ENCODE measurements at regions not wholly inside any gene's neighbourhood (a gene's known extent, or its start where the extent isn't known, plus 50 kb on each side); places are given as distances from the start of the nearest gene placed in this dataset.
A peak's percentile ranks its signal among the peaks of the same experiment; 100 is the strongest.

DNA sequence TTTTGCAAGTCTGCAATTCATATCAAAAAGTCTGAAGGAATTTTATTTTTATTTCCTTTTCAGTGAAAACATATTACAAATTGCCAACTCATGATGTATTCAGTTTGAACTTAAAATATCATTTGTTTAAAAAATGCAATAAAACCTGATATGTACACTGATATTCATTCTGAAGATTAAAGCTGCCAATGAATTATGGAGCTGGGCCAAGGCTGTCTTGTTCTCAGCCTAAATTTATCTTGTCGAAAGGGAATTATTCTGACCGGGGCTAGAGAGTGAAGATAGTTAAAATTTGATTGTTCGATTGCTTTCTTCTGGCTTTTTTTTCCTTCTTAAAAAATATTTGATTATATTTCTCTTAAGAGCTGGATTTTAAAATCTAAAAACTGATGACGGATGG lies 54.0 kb upstream of the RBFOX1 start:
- Histone ChIP-seq H3K4me3 (ENCODE audit: low read depth, low read length) (no peak overlapping the region), H3K4me1 (ENCODE audit: control insufficient read depth, insufficient read depth, low read length, poor library complexity, severe bottlenecking) (no peaks in the 10 kb centered on the region), H3K27me3 (ENCODE audit: control insufficient read depth, insufficient read depth, low read length) (no peaks in the 10 kb centered on the region), H3K36me3 (ENCODE audit: control insufficient read depth, insufficient read depth, low read length) (no peaks in the 10 kb centered on the region), H3K9me3 (ENCODE audit: control insufficient read depth in 2 of 2, low read length in 2 of 2) (peaks cover 0 to 8% of the 10 kb centered on the region in 2 experiments), H3K27ac (ENCODE audit: insufficient read depth, low read length, poor library complexity, severe bottlenecking) (no peak overlapping the region)
- Mint-ChIP-seq H3K27ac (no peak overlapping the region), H3K4me1 (no peaks in the 10 kb centered on the region), H3K4me3 (no peak overlapping the region), H3K27me3 (no peaks in the 10 kb centered on the region), H3K9me3 (peaks cover 3 to 23% (median 5%) of the 10 kb centered on the region in 7 donors), H3K36me3 (no peaks in the 10 kb centered on the region)
- no peak for DNase-seq
- no peak for ATAC-seq (ENCODE audit: low read depth in 2 of 2)

DNA sequence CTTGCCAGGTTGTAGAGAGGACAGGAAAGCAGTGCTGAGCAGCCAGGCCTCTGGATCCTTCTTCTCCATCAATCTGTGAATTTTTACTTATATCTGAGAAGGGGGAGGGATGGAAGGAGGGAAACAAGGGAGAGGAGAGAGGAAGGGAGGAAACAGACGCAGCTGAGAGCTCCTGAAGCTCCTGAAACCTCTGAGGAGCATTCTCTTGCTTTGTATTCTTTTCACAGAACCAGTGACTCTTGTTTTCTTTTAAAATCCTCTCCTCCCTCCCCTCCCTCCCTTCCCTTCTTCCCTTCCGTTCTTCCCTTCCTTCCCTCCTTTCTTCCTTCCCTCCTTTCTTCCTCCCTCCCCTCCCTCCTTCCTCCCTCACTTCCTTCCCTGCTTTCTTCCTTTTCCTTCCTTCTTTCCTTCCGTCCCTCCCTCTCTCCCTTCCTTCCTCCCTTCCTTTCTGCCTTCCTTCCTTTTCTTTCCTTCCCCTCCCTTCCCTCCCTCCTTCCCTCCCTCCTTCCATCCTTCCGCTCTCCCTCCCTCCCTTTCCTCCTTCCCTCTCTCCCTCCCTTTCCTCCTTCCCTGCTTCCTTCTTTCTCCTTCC lies 60.0 kb upstream of the RBFOX1 start:
- Mint-ChIP-seq H3K4me1 (no peaks in the 10 kb centered on the region), H3K27me3 (no peaks in the 10 kb centered on the region), H3K27ac (no peak overlapping the region), H3K4me3 (no peak overlapping the region), H3K36me3 (no peaks in the 10 kb centered on the region), H3K9me3 (peaks cover 0 to 16% (median 4%) of the 10 kb centered on the region in 7 donors)
- DNase-seq (no peak), ATAC-seq (ENCODE audit: low read depth in 2 of 2) (no peak)
- H3K36me3 ChIP-seq (ENCODE audit: control insufficient read depth, insufficient read depth, low read length), result no peaks in the 10 kb centered on the region
- H3K4me1 ChIP-seq (ENCODE audit: control insufficient read depth, insufficient read depth, low read length, poor library complexity, severe bottlenecking), result no peaks in the 10 kb centered on the region
- no peak overlapping the region for H3K4me3 ChIP-seq (ENCODE audit: low read depth, low read length)
- H3K9me3 ChIP-seq (ENCODE audit: control insufficient read depth in 2 of 2, low read length in 2 of 2), result peaks cover 0 to 4% of the 10 kb centered on the region in 2 experiments
- H3K27me3 ChIP-seq (ENCODE audit: control insufficient read depth, insufficient read depth, low read length), result no peaks in the 10 kb centered on the region
- H3K27ac ChIP-seq (ENCODE audit: insufficient read depth, low read length, poor library complexity, severe bottlenecking), result no peak overlapping the region

- H3K36me3 Mint-ChIP-seq, result no peaks in the 10 kb centered on the region
- Histone ChIP-seq H3K27me3 (ENCODE audit: control insufficient read depth, insufficient read depth, low read length) (no peaks in the 10 kb centered on the region), H3K27ac (ENCODE audit: insufficient read depth, low read length, poor library complexity, severe bottlenecking) (no peak overlapping the region), H3K36me3 (ENCODE audit: control insufficient read depth, insufficient read depth, low read length) (no peaks in the 10 kb centered on the region), H3K9me3 (ENCODE audit: control insufficient read depth in 2 of 2, low read length in 2 of 2) (peaks cover 0 to 10% of the 10 kb centered on the region in 2 experiments), H3K4me3 (ENCODE audit: low read depth, low read length) (no peak overlapping the region), H3K4me1 (ENCODE audit: control insufficient read depth, insufficient read depth, low read length, poor library complexity, severe bottlenecking) (no peaks in the 10 kb centered on the region)
- no peaks in the 10 kb centered on the region for H3K4me1 Mint-ChIP-seq
- no peaks in the 10 kb centered on the region for H3K27me3 Mint-ChIP-seq
- no peak overlapping the region for H3K4me3 Mint-ChIP-seq
- no peak overlapping the region for H3K27ac Mint-ChIP-seq
- DNase-seq (no peak), ATAC-seq (ENCODE audit: low read depth in 2 of 2) (no peak)
- H3K9me3 Mint-ChIP-seq, result peaks cover 0 to 12% (median 4%) of the 10 kb centered on the region in 7 donors
Measured at GRCh38 chr16:7271486-7271885, 61.2 kb upstream of the RBFOX1 start.

- H3K27me3 Mint-ChIP-seq, result no peaks in the 10 kb centered on the region
- no peak overlapping the region for H3K27ac Mint-ChIP-seq
- Histone ChIP-seq H3K27ac (ENCODE audit: insufficient read depth, low read length, poor library complexity, severe bottlenecking) (no peak overlapping the region), H3K36me3 (ENCODE audit: control insufficient read depth, insufficient read depth, low read length) (no peaks in the 10 kb centered on the region), H3K9me3 (ENCODE audit: control insufficient read depth in 2 of 2, low read length in 2 of 2) (peaks cover 0 to 11% of the 10 kb centered on the region in 2 experiments), H3K4me1 (ENCODE audit: control insufficient read depth, insufficient read depth, low read length, poor library complexity, severe bottlenecking) (no peaks in the 10 kb centered on the region), H3K27me3 (ENCODE audit: control insufficient read depth, insufficient read depth, low read length) (no peaks in the 10 kb centered on the region), H3K4me3 (ENCODE audit: low read depth, low read length) (no peak overlapping the region)
- H3K36me3 Mint-ChIP-seq, result no peaks in the 10 kb centered on the region
- H3K4me3 Mint-ChIP-seq, result no peak overlapping the region
- H3K4me1 Mint-ChIP-seq, result no peaks in the 10 kb centered on the region
- H3K9me3 Mint-ChIP-seq, result peaks cover 0 to 14% (median 4%) of the 10 kb centered on the region in 7 donors
- DNase-seq, result no peak
- ATAC-seq (ENCODE audit: low read depth in 2 of 2), result no peak
Measured at GRCh38 chr16:7270823-7271222, 61.8 kb upstream of the RBFOX1 start.

GRCh38 chr16:7270006-7270405 lies 62.6 kb upstream of the RBFOX1 start:
- Mint-ChIP-seq H3K36me3 (no peaks in the 10 kb centered on the region), H3K27me3 (no peaks in the 10 kb centered on the region), H3K27ac (no peak overlapping the region), H3K4me1 (no peaks in the 10 kb centered on the region), H3K9me3 (peaks cover 0 to 15% (median 4%) of the 10 kb centered on the region in 7 donors), H3K4me3 (no peak overlapping the region)
- DNase-seq (no peak), ATAC-seq (ENCODE audit: low read depth in 2 of 2) (no peak)
- no peaks in the 10 kb centered on the region for H3K27me3 ChIP-seq (ENCODE audit: control insufficient read depth, insufficient read depth, low read length)
- no peaks in the 10 kb centered on the region for H3K4me1 ChIP-seq (ENCODE audit: control insufficient read depth, insufficient read depth, low read length, poor library complexity, severe bottlenecking)
- H3K4me3 ChIP-seq (ENCODE audit: low read depth, low read length), result no peak overlapping the region
- no peak overlapping the region for H3K27ac ChIP-seq (ENCODE audit: insufficient read depth, low read length, poor library complexity, severe bottlenecking)
- H3K9me3 ChIP-seq (ENCODE audit: control insufficient read depth in 2 of 2, low read length in 2 of 2), result peaks cover 0 to 11% of the 10 kb centered on the region in 2 experiments
- H3K36me3 ChIP-seq (ENCODE audit: control insufficient read depth, insufficient read depth, low read length), result no peaks in the 10 kb centered on the region

DNA sequence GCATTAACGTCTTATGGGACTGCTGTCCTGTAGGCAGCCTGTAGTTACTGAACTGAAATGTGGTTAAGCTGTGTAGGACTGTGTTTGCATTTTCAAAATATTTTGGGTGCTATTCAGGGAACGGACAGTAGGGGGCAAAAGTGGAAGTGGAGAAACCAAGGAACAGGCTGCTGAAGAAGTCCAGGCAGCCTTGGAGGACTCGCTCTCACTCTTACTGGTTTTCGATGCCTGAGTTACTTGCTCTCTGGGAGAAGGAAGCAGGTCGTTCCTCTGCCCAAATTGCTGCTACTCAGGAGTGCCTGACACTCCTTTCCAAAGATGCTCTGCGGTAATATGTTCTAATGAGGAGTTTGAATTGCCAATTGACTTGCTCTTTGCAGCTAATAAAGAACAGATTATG lies 64.5 kb upstream of the RBFOX1 start:
- H3K4me1 ChIP-seq (ENCODE audit: control insufficient read depth, insufficient read depth, low read length, poor library complexity, severe bottlenecking), result no peaks in the 10 kb centered on the region
- no peaks in the 10 kb centered on the region for H3K27me3 ChIP-seq (ENCODE audit: control insufficient read depth, insufficient read depth, low read length)
- ATAC-seq (ENCODE audit: low read depth in 2 of 2) (no peak), DNase-seq (peak in 1 of 3 donors; percentile 2)
- no peak overlapping the region for H3K27ac ChIP-seq (ENCODE audit: insufficient read depth, low read length, poor library complexity, severe bottlenecking)
- Mint-ChIP-seq H3K27me3 (no peaks in the 10 kb centered on the region), H3K9me3 (peaks cover 0 to 22% (median 3%) of the 10 kb centered on the region in 7 donors), H3K4me1 (no peaks in the 10 kb centered on the region), H3K4me3 (no peak overlapping the region), H3K27ac (no peak overlapping the region), H3K36me3 (no peaks in the 10 kb centered on the region)
- H3K4me3 ChIP-seq (ENCODE audit: low read depth, low read length), result no peak overlapping the region
- H3K36me3 ChIP-seq (ENCODE audit: control insufficient read depth, insufficient read depth, low read length), result no peaks in the 10 kb centered on the region
- peaks cover 0 to 13% of the 10 kb centered on the region in 2 experiments for H3K9me3 ChIP-seq (ENCODE audit: control insufficient read depth in 2 of 2, low read length in 2 of 2)

- DNase-seq (no peak), ATAC-seq (ENCODE audit: low read depth in 2 of 2) (no peak)
- Mint-ChIP-seq H3K4me3 (no peak overlapping the region), H3K36me3 (no peaks in the 10 kb centered on the region), H3K9me3 (peaks cover 0 to 31% (median 4%) of the 10 kb centered on the region in 7 donors), H3K4me1 (no peaks in the 10 kb centered on the region), H3K27ac (no peak overlapping the region), H3K27me3 (no peaks in the 10 kb centered on the region)
- Histone ChIP-seq H3K36me3 (ENCODE audit: control insufficient read depth, insufficient read depth, low read length) (no peaks in the 10 kb centered on the region), H3K4me1 (ENCODE audit: control insufficient read depth, insufficient read depth, low read length, poor library complexity, severe bottlenecking) (no peaks in the 10 kb centered on the region), H3K4me3 (ENCODE audit: low read depth, low read length) (no peak overlapping the region), H3K27me3 (ENCODE audit: control insufficient read depth, insufficient read depth, low read length) (no peaks in the 10 kb centered on the region), H3K27ac (ENCODE audit: insufficient read depth, low read length, poor library complexity, severe bottlenecking) (no peak overlapping the region), H3K9me3 (ENCODE audit: control insufficient read depth in 2 of 2, low read length in 2 of 2) (peaks cover 3 to 6% of the 10 kb centered on the region in 2 experiments)
Measured at GRCh38 chr16:7257016-7257415, 75.6 kb upstream of the RBFOX1 start.

DNA sequence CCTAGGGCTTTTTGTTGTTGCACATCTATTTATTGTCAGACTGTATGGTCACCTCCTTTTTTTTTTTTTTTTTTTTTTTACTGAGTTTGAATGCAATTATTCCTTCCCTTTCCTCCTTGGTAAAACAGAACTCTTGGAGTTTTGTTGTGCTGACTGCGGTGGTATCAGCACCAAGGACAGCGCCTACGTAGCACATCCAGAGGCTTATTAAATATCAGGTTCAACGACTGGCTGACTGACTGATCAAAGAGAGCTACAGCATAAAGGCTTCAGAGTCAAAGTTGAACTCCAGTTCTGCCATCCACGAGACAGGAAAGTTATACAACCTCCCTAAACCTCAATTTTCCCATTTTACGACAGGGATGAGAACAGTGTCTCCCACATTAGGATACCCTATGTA lies 86.1 kb upstream of the RBFOX1 start:
- H3K27me3 ChIP-seq (ENCODE audit: control insufficient read depth, insufficient read depth, low read length), result no peaks in the 10 kb centered on the region

More for the DNA sequence above, 86.1 kb upstream of the RBFOX1 start:
- Mint-ChIP-seq H3K4me1 (no peaks in the 10 kb centered on the region), H3K9me3 (peaks cover 4 to 34% (median 9%) of the 10 kb centered on the region in 7 donors), H3K27me3 (no peaks in the 10 kb centered on the region), H3K27ac (no peak overlapping the region), H3K36me3 (no peaks in the 10 kb centered on the region), H3K4me3 (no peak overlapping the region)
- ATAC-seq (ENCODE audit: low read depth in 2 of 2), result no peak
- no peak for DNase-seq
- Histone ChIP-seq H3K4me1 (ENCODE audit: control insufficient read depth, insufficient read depth, low read length, poor library complexity, severe bottlenecking) (no peaks in the 10 kb centered on the region), H3K4me3 (ENCODE audit: low read depth, low read length) (no peak overlapping the region), H3K27ac (ENCODE audit: insufficient read depth, low read length, poor library complexity, severe bottlenecking) (no peak overlapping the region), H3K36me3 (ENCODE audit: control insufficient read depth, insufficient read depth, low read length) (no peaks in the 10 kb centered on the region), H3K9me3 (ENCODE audit: control insufficient read depth in 2 of 2, low read length in 2 of 2) (peaks cover 3 to 7% of the 10 kb centered on the region in 2 experiments)
